Heart left ventricle (tissue), 16 donors: ENCODE measurements at regions not wholly inside any gene's neighbourhood (a gene's known extent, or its start where the extent isn't known, plus 50 kb on each side); places are given as distances from the start of the nearest gene placed in this dataset.
"Not testable (repeated sequence)": the region's sequence is repeated elsewhere in the genome, so short reads cannot be mapped to it uniquely, and the experiment has no call there.

Experiments used
- ATAC-seq, 4 donors: fragments of 200-7000 bp; cut with Tn5 transposase; one replicate each; pipeline ENCODE4 v1.9.1; 2020 to 2022; ENCODE audit warnings: moderate library complexity in 4 of 4, mild to moderate bottlenecking in 3 of 4, moderate number of reproducible peaks in 1 of 4
- DNase-seq, 5 donors: peaks; one replicate each; pipeline ENCODE4 v3.0.0-alpha.2; 2020
- H3K27ac ChIP-seq, 12 donors: fragments of 200-600 bp; sonication (generic) in 4 of 12; one replicate each; pipeline versions ENCODE4 v1.5.0 to v1.8.0; 2016 to 2022; ENCODE audit warnings: mild to moderate bottlenecking in 2 of 12
- H3K27me3 ChIP-seq, 9 donors: fragments of 200-600 bp; sonication (generic) in 2 of 9; one replicate each; pipeline versions ENCODE4 v1.5.1 to v1.8.0; 2016 to 2022; ENCODE audit warnings: mild to moderate bottlenecking in 3 of 9
- H3K36me3 ChIP-seq, 9 donors: fragments of 200-600 bp; sonication (generic) in 2 of 9; one replicate each; pipeline versions ENCODE4 v1.5.0 to v1.8.0; 2018 to 2022; ENCODE audit warnings: mild to moderate bottlenecking in 2 of 9
- H3K4me1 ChIP-seq, 12 donors: fragments of 200-600 bp; sonication (generic) in 4 of 12; one replicate each; pipeline versions ENCODE4 v1.5.0 to v1.8.0; 2016 to 2022; ENCODE audit warnings: mild to moderate bottlenecking in 3 of 12
- H3K4me3 ChIP-seq, 12 donors: fragments of 200-600 bp; sonication (generic) in 4 of 12; one replicate each; pipeline versions ENCODE4 v1.5.0 to v1.8.0; 2017 to 2022; ENCODE audit warnings: mild to moderate bottlenecking in 9 of 12, moderate library complexity in 4 of 12
- H3K9me3 ChIP-seq, 12 donors: fragments of 200-600 bp; sonication (generic) in 4 of 12; one replicate each; pipeline versions ENCODE4 v1.5.0 to v1.8.0; 2016 to 2022; ENCODE audit warnings: mild to moderate bottlenecking in 1 of 12
- CTCF ChIP-seq, 12 donors: fragments of 200-600 bp; sonication (generic) in 4 of 12; IDR thresholded peaks; one replicate each; pipeline versions ENCODE4 v1.5.0 to v1.8.0; 2018 to 2022; ENCODE audit warnings: antibody characterized with exemption in 12 of 12, mild to moderate bottlenecking in 5 of 12
- POLR2A ChIP-seq, 2 donors: fragments of 450-650 bp; IDR thresholded peaks; one replicate each; pipeline ENCODE4 v1.6.1; 2017; ENCODE audit warnings: antibody characterized with exemption in 2 of 2, mild to moderate bottlenecking in 2 of 2, moderate library complexity in 2 of 2
- WGBS, 4 donors: extraction: QIAGEN DNeasy Blood & Tissue Kit in 2 of 4; methylation state at CpG; one replicate each; pipeline versions ENCODE4 v1.1.5 to v1.1.7; 2013 to 2018; 5-methylcytosine and 5-hydroxymethylcytosine counted together
- intact Hi-C, 10 donors: fragments of 100-400 bp; cut with DNase I; formaldehyde crosslinking; loops; one replicate each; pipeline versions ENCODE4 v1.11.1 to v1.14.2; 2022
- donor health status: ischemic (EF 13 %, LVEDD 7.1; RV severe dilation, severe dysfunction).
- donor health status: healthy with polysubstance abuse.
- donor health status: DM: no; HTN: yes; CAD: no.
- donor health status: DM: no; HTN: no; CAD: no.
- donor health status: ischemic (EF 25% LVEDD 6.9; RV normal size, moderate dysfunction).
- donor health status: ischemic (EF 25% LVEDD 5.7; RV mildly dilated, moderate dysfunction).
- donor health status: healthy.
- donor health status: DM: yes; HTN: yes; CAD: no.
- donor health status: ischemic (EF 35%, LVEDD 5.7; RV mildly dilated, moderate dysfunction).
- donor health status: nonischemic (EF 11% LVEDD 7.7; RV severe dilation, severe dysfunction).
- donor health status: DM: yes; HTN: yes; CAD: no.
- donor health status: PGD.
- donor health status: ischemic (EF 29% LVEDD 5.4; RV normal size, mild dysfunction).
- donor health status: nonischemic (EF 23%, LVEDD 6.1; RV moderate dilation, normal function).

GRCh38 chr16:86350289-86350688 lies 160.0 kb upstream of the FOXF1 start:
- H3K36me3 ChIP-seq: no peaks in the 10 kb centered on the region
- H3K27ac ChIP-seq: no peak overlapping the region
- ATAC-seq (no peak), DNase-seq (no peak)
- peaks cover 0 to 2% (median 0%) of the 10 kb centered on the region in 12 donors for H3K9me3 ChIP-seq
- TF ChIP-seq POLR2A (IDR thresholded peaks at IDR 0.05) (no peak), CTCF (IDR thresholded peaks at IDR 0.05) (no peak)
- no peaks in the 10 kb centered on the region for H3K4me1 ChIP-seq
- WGBS, 4 donors: 78 to 83% (median 79%) methylated on average over 5 of the region's 5 CpGs
- intact Hi-C loops: no loop called here
- no peak overlapping the region for H3K4me3 ChIP-seq
- H3K27me3 ChIP-seq: peaks cover 5 to 87% (median 44%) of the 10 kb centered on the region in 9 donors

- intact Hi-C loops: no loop called here
- Histone ChIP-seq H3K27ac (no peak overlapping the region), H3K27me3 (peaks cover 5 to 93% (median 44%) of the 10 kb centered on the region in 9 donors), H3K4me1 (no peaks in the 10 kb centered on the region), H3K36me3 (no peaks in the 10 kb centered on the region), H3K4me3 (no peak overlapping the region), H3K9me3 (peaks cover 0 to 11% (median 3%) of the 10 kb centered on the region in 12 donors)
- DNase-seq (no peak), ATAC-seq (no peak)
- 62 to 68% (median 66%) methylated on average over 20 of the region's 20 CpGs for WGBS, 4 donors
- no peak for TF ChIP-seq POLR2A (IDR thresholded peaks at IDR 0.05)
- no peak for TF ChIP-seq CTCF (IDR thresholded peaks at IDR 0.05)
These were observed 159.1 kb upstream of the FOXF1 start for GRCh38 chr16:86351041-86351784.

- peak in 2 of 4 donors; percentile 9 to 47 for ATAC-seq
- H3K27ac ChIP-seq, H3K36me3 ChIP-seq, intact Hi-C loops, H3K4me3 ChIP-seq, DNase-seq, H3K4me1 ChIP-seq: not testable (repeated sequence)
- H3K27me3 ChIP-seq: peaks cover 5 to 93% (median 41%) of the 10 kb centered on the region in 9 donors
- H3K9me3 ChIP-seq: peaks cover 0 to 13% (median 4%) of the 10 kb centered on the region in 12 donors
- WGBS, 4 donors: 57 to 75% (median 59%) methylated on average over 10 of the region's 10 CpGs
These were observed 158.6 kb upstream of the FOXF1 start for GRCh38 chr16:86351785-86352139.

GRCh38 chr16:86353148-86353547 lies 157.2 kb upstream of the FOXF1 start:
- intact Hi-C loops: no loop called here
- Histone ChIP-seq H3K9me3 (peaks cover 0 to 13% (median 4%) of the 10 kb centered on the region in 12 donors), H3K4me3 (no peak overlapping the region), H3K4me1 (no peaks in the 10 kb centered on the region), H3K27ac (no peak overlapping the region), H3K36me3 (no peaks in the 10 kb centered on the region), H3K27me3 (peaks cover 5 to 92% (median 45%) of the 10 kb centered on the region in 9 donors)
- TF ChIP-seq CTCF (IDR thresholded peaks at IDR 0.05): no peak
- ATAC-seq (no peak), DNase-seq (no peak)
- WGBS, 4 donors: 79 to 86% (median 83%) methylated on average over 11 of the region's 11 CpGs

- peaks cover 0 to 13% (median 4%) of the 10 kb centered on the region in 12 donors for H3K9me3 ChIP-seq
- peaks cover 5 to 92% (median 39%) of the 10 kb centered on the region in 9 donors for H3K27me3 ChIP-seq
- DNase-seq (no peak), ATAC-seq (no peak)
- intact Hi-C loops: no loop called here
- no peak overlapping the region for H3K27ac ChIP-seq
- H3K4me3 ChIP-seq: no peak overlapping the region
- TF ChIP-seq POLR2A (IDR thresholded peaks at IDR 0.05): no peak
- no peak for TF ChIP-seq CTCF (IDR thresholded peaks at IDR 0.05)
- H3K4me1 ChIP-seq: no peaks in the 10 kb centered on the region
- H3K36me3 ChIP-seq: no peaks in the 10 kb centered on the region
- 85 to 96% (median 91%) methylated on average over 5 to 9 of the region's 9 CpGs for WGBS, 4 donors
These were observed 156.4 kb upstream of the FOXF1 start for GRCh38 chr16:86353948-86354347.
